Mammary epithelial cell (primary cell): ENCODE measurements at regions not wholly inside any gene's neighbourhood (a gene's known extent, or its start where the extent isn't known, plus 50 kb on each side); places are given as distances from the start of the nearest gene placed in this dataset.

Source experiments
- EZH2 ChIP-seq: IDR thresholded peaks from 2 replicates; pipeline ENCODE4 v1.6.1; 2012; ENCODE audit warnings: low read length, inconsistent platforms, borderline replicate concordance
- TF ChIP-seq, protein P1 (sequence below), 2 donors: IDR thresholded peaks in 1 of 2; conservative IDR thresholded peaks in 1 of 2; 2 replicates each; pipeline ENCODE4 v1.5.1; 2011 to 2012; ENCODE audit warnings: inconsistent platforms in 2 of 2, low read length in 2 of 2, mild to moderate bottlenecking in 2 of 2, control low read depth in 1 of 2, low read depth in 1 of 2; ENCODE audit not compliant: insufficient read depth in 1 of 2; ENCODE audit errors: extremely low read depth in 1 of 2

DNA sequence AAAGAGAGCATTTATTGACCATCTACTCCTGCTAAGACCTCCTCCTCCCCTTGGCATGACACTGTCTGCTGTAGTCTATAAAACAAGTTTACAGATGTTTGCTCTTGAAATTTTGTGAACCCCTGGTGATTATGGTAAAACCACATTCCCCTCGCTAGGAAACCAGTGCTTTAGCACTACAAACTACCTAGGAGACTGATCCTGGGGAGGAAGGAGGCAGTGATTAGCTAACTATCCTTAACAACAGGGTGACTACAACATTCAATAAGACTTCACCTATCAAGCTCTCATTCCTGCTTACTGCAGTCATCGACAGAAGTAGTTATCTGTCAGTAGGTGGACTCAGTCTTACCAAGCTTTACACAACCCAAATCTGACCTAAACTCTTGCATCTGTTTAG, 371.3 kb downstream of the TUSC7 start:
- TF ChIP-seq, protein P1, sequence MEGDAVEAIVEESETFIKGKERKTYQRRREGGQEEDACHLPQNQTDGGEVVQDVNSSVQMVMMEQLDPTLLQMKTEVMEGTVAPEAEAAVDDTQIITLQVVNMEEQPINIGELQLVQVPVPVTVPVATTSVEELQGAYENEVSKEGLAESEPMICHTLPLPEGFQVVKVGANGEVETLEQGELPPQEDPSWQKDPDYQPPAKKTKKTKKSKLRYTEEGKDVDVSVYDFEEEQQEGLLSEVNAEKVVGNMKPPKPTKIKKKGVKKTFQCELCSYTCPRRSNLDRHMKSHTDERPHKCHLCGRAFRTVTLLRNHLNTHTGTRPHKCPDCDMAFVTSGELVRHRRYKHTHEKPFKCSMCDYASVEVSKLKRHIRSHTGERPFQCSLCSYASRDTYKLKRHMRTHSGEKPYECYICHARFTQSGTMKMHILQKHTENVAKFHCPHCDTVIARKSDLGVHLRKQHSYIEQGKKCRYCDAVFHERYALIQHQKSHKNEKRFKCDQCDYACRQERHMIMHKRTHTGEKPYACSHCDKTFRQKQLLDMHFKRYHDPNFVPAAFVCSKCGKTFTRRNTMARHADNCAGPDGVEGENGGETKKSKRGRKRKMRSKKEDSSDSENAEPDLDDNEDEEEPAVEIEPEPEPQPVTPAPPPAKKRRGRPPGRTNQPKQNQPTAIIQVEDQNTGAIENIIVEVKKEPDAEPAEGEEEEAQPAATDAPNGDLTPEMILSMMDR (conservative IDR thresholded peaks at IDR 0.05 in 1 of 2, IDR thresholded peaks at IDR 0.05 in 1 of 2; ENCODE audit: extremely low read depth in 1 of 2, insufficient read depth in 1 of 2, low read depth in 1 of 2, low read length in 2 of 2), result no peak
- no peak for TF ChIP-seq EZH2
